Body of pancreas (tissue), 4 donors: ENCODE measurements at regions not wholly inside any gene's neighbourhood (a gene's known extent, or its start where the extent isn't known, plus 50 kb on each side); places are given as distances from the start of the nearest gene placed in this dataset.

Experiments
- CTCF ChIP-seq, 7 experiments: fragments of 450-650 bp in 4 of 7; fragments of 200-600 bp in 3 of 7; sonication (generic) in 3 of 7; IDR thresholded peaks; one replicate each; pipeline ENCODE4 v1.5.1; 2016 to 2019; ENCODE audit warnings: antibody characterized with exemption in 7 of 7
- POLR2A ChIP-seq, 3 donors: fragments of 450-650 bp; IDR thresholded peaks; one replicate each; pipeline ENCODE4 v1.6.1; 2016; ENCODE audit warnings: antibody characterized with exemption in 3 of 3, mild to moderate bottlenecking in 2 of 3

GRCh38 chr12:25321772-25322171 lies 71.0 kb upstream of the KRAS start:
- TF ChIP-seq POLR2A (IDR thresholded peaks at IDR 0.05) (no peak), CTCF (IDR thresholded peaks at IDR 0.05) (no peak)
